ENCODE measurements at regions not wholly inside any gene's neighbourhood (a gene's known extent, or its start where the extent isn't known, plus 50 kb on each side); places are given as distances from the start of the nearest gene placed in this dataset.

GRCh38 chr1:209454340-209454994, 129.0 kb upstream of the CAMK1G start:
- DNase-seq, result no peak

- DNase-seq, result no peak
Observed at GRCh38 chr1:209455145-209455544, 128.4 kb upstream of the CAMK1G start.

- DNase-seq, result no peak
Observed at GRCh38 chr1:209455661-209456358, 127.7 kb upstream of the CAMK1G start.

DNA sequence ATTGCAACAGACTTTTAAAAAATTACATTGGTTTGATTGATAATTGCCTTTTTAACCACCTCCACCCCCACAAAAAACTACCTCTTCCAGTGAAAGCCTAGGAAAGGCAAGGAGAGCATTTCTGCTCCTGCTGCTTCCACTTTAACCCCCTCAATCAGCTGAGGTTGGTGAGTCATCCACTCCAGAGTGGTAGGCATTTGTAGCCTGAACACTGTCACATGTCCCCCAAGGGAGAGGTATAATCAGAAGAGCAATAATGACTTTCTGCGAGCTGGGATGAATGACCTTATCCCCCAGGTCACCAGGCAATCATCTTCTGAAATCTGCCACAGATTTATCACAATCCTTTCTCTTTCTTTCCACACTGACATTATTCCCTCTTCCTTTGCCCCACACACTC, 126.6 kb upstream of the CAMK1G start:
- peak; percentile 8 for DNase-seq

- DNase-seq, result no peak
Observed at GRCh38 chr1:209457401-209458125, 126.0 kb upstream of the CAMK1G start.

DNA sequence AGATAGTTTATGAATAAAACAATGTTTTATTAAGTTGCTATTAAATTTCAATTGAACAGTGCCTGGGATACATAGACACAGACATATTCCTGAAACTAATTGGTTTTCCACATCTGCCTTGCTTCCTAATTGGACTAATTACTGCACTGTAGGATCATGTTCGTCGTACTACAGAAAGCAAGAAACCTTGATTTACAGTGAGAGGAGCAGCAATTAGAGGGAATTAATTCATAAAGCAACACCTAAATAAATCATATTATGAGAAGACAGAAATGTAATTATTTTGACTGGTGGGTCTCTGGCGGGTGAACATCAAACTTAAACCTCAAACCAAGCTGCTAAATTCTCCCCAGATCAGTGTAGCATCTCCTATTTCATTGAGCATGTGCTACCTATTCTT, 124.6 kb upstream of the CAMK1G start:
- no peak for DNase-seq

DNA sequence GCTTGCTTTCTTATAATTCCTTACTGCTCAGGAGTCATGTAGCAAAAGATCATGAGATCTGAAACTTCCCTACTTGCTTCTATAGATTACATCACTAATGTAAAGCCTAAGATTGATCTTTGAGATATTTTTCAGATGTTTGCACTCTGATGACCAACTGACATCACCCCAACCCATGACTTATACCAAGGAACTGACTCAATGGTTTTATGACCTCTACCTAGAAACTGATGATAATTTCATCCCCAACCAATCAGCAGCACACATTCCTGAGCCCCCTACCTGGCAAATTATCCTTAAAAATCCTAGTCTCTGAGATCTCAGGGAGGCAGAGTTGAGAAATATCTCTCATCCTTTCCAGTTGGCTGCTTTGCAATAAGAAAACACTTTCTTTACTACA, 122.3 kb upstream of the CAMK1G start:
- no peak for DNase-seq

DNA sequence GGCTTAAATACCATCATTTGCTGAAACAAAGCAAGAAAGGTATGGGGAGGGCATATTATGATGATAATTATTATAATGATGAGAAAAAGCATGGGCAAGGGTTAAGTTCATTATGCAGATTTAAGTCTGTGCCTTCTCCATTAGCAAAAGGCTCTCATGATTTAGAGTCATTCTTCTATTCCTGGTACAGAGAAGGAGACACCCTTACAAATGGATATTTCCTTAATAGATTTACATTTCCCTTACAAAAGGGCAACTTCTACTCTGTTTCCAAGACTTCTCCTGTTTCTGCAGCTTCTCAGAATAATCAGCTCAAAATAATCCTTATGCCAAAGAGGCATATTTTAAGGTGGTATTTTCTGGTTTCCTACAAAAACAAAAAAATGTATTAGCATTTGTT, 121.1 kb upstream of the CAMK1G start:
- no peak for DNase-seq

DNA sequence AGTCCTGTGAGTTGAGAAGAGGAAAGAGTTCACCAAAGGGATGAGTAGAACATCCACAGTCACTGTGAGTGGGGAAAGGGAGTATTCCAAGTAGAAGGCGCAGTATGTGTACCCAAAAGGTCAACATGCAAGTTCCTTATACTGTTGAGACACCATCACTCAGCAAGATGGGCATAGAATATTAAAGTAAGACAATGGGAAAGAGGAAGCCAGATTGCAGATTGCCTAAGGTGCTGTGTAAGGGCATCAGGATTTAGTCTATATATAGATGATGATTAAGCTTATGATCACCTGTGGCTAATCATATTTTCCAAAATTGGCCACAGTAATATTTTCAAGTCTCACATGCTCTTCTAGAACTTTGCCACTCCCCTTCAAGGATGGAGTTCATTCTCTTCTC, 120.1 kb upstream of the CAMK1G start:
- DNase-seq, result no peak

- no peak for DNase-seq
Observed at GRCh38 chr1:209473025-209473424, 110.5 kb upstream of the CAMK1G start.

DNA sequence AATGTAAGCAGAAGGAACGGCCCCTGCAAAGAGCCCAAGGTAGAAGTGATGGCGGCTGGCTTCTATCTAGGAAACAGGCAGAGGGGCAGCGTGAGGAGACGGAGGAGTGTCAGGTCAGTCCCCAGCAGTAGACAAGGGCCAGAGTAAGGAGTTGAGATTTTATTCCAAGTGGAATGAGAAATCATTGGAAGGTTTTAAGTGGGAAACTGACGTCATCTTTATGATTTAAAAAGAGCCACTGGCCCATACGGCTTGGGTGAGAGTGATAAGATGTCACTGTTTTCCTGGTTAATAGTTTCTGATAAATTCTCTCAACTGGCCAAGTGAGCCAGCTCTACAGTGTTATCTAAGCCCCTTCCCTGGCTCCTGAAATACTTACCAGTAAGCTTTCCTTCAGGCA, 103.2 kb upstream of the CAMK1G start:
- no peak for DNase-seq

GRCh38 chr1:209483691-209484090, 99.8 kb upstream of the CAMK1G start:
- no peak for DNase-seq

DNA sequence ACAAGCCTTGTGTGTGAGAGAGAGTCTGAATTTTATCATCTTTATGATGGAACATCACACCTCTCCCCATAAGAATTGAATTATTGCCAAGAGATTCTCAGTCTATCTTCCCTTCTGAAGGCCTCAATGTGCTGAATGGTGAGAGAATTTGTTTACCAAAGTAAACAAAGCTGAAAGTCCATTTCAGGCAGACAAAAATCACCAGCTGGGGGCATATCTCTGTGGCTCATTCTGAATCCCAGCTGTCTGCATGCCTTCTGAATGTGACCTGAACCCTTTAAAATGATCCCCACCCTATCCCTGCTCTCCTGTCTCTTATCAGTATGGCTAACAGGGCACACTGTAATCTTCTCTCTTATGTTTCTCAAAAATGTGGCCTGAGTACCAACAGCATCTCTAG, 99.1 kb upstream of the CAMK1G start:
- DNase-seq, result no peak

GRCh38 chr1:209485167-209485566, 98.3 kb upstream of the CAMK1G start:
- DNase-seq, result no peak

- no peak for DNase-seq
Observed at GRCh38 chr1:209485751-209486150, 97.8 kb upstream of the CAMK1G start.

DNA sequence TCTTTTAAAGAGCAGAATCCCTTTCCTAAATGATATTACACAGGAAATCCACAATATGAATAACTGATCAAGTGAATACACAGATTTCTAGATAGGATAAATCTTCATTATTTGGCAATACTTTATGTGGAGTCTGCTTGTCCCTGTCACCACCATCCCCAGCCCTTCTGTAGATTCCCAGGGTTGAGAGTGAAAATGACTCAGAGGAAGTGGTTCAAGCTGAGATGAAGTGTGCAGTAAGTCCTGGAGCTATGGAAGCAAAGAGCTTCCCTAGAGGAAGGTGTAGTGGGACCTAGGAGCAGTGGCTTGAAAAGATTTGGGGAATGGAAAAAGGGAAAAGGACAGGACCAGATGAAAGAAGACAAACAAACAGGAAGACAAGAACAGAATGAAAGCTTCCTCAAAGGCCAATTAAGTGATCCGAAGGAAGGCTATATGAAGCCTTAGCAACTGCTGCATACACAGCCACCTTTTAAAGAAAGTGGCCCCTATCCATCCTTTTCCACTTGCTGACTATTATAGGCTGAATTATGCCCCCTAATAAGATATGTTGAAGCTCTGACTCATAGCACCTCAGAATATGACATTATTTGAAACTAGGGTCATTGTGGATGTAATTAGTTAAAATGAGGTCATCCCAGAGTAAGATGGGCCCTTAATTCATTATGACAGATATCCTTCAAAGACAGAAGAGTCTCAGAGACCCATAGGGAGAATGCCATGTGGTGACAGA, 96.5 kb upstream of the CAMK1G start:
- DNase-seq, result no peak

DNA sequence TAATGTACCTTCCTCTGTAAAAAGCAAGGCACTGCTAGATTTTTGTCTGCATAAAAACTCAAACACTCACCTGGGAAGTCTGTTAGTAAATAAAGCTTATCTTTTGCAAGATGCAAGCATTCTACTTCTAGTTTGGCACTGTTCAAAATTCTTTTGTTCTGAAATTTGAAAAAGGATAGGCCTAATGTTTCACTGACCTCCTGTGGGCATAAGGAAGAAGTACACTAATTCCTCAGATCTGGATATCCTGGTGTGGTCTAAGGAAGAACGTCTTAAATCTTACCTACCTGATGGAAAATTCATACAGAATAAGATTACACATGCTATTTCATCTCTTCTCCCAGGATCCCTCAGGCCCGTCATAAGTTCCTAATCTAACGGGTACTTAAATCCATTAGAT, 93.5 kb upstream of the CAMK1G start:
- DNase-seq, result peak; percentile 39

- no peak for DNase-seq
Observed at GRCh38 chr1:209491031-209491430, 92.5 kb upstream of the CAMK1G start.

GRCh38 chr1:209491496-209491895, 92.0 kb upstream of the CAMK1G start:
- DNase-seq, result no peak

GRCh38 chr1:209491897-209492296, 91.6 kb upstream of the CAMK1G start:
- no peak for DNase-seq

- no peak for DNase-seq
Observed at GRCh38 chr1:209493559-209493958, 90.0 kb upstream of the CAMK1G start.

DNA sequence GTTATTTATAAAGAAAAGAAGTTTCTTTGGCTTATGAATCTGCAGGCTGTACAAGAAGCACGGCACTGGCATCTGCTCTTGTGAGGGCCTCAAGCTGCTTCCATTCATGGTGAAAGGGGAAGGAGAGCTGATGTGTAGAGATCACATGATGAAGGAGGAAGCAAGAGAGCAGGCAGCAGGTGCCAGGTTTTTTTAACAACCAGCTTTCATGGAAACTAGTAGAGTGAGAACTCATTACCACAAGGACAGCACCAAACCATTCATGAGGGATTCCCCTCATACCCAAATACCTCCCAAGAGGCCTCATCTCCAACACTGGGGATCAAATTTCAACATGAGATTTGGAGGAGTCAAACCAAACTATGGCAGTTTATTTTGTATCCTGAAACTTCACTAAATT, 85.8 kb upstream of the CAMK1G start:
- DNase-seq, result no peak

DNA sequence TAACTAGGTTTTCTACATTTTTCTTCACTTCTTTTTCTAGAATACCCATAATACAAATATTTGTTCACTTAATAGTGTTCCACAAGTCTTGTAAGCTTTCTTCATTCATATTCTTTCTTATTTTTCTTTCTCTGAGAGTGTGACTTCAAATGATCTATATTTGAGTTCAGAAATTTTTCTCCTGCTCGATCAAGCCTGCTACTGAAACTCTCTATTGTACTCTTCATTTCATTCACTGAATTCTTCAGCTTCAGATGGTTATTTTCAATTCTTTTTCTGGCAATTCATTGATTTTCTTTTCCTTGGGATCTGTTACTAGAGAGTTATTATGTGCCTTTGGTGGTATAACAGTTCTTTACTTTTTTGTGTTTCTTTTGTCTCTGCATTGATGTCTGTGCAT, 82.5 kb upstream of the CAMK1G start:
- DNase-seq, result no peak

DNA sequence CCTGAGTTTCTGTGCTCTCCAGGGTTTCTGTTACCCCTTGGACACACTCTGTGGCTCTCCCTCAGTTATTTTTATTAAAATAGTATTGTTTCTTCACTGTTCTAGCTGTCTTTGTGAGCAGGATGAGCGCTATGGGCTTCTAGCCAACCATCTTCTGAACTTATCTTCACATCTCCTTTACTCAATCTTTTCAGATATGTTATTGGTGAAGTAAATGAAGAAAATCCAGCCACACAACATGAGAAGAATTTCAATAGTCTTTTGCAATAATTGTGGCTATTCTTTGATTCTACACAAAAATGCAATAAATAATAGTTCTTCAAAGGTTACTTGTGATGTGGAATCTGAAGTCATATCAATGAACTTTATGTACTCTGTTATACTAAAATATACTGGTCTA, 80.3 kb upstream of the CAMK1G start:
- DNase-seq, result no peak
